H4 (cell line): ENCODE measurements at regions not wholly inside any gene's neighbourhood (a gene's known extent, or its start where the extent isn't known, plus 50 kb on each side); places are given as distances from the start of the nearest gene placed in this dataset.

Experiments
- DNase-seq: peaks from one replicate; pipeline ENCODE4 v3.0.0-alpha.2; 2015; ENCODE audit warnings: low spot score

DNA sequence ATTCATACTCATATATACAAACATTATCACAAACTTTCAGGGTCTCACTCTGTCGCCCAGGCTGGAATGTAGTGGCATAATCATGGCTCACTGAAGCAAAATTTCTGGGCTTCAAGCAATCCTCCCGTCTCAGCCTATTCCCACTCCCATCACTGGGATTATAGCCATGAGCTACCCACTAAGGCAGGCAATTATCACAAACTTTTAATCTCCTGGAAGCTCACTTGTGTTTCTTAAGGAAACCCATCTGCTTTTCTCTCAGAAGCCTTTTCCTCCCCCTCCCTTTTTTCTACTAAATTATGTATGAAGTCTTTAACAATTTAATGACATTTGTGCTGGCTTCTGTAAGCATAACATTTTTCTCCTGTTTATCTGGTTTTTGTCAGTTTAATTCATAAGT, 170.5 kb downstream of the AREG start:
- no peak for DNase-seq

DNA sequence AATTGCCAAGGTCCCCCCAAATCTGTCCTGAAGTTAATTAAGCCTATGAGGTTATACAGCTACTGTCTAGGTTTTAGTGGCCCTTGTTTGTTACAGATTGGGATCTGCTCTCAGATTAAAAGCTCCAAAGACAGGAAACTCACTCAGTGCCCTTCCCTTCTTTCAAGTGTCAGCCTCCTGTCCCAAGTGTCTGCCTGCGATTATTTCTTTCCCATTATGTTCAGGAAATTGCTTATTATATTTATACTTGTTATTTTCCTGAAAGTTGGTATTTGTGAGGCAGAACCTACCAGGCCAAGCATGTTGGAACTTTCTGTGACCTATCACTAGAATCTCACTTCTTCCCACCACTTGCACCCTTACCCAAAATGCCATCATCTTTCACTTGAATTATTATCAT, 173.2 kb downstream of the AREG start:
- DNase-seq = no peak

DNA sequence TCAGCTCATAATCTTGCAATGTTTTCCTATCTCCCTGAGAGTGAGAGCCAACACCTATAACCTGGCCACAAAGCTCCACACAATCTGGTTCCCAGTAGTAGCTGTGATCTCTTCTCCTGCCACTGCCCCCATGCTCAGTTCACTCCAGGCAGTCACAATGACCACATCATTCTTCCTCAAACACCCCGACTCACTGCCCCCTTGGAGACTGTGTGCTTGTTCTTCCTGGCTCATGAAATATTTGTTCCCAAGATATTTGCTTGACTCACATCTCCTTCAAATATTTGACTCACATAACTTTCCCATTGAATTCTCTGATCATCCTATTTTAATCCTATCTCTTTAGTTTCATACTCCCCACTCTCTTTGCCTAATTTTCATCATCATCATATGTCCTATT, 173.7 kb downstream of the AREG start:
- no peak for DNase-seq

DNA sequence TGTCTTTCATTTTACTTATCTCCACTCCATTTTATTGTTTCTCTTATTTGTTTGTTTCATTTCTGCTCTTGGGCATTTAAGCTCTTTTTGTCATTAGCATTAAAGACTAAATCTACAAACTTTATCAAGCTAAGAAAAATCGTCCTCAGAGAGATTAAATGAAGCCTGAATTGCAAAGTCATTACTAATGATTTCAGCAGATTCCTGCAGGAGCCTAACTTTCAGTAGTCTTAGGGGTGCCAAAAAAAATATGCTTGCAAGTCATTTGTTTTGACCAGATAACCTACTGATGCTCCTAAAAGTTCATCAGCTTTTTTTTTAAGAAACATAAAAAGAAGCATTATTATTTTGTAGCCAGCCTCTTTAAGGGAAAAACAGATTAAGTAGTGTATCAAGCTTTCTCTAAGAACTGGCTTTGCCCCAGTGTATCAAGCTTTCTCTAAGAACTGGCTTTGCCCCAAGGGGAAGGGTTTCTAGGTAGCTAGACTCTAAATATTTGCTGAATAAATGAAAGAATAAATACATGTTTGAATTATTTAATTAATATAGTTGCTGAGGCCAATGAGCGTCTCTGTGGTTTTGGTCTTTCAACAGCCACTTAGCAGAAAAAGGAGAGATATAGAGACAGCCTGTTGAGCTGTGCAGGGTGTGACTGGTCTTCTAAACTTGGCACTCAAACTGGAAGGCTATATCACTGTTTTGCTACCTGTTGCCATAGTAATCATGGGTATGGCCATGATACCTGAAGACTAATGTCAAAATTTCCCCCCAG, 174.2 kb downstream of the BTC start:
- DNase-seq = no peak

DNA sequence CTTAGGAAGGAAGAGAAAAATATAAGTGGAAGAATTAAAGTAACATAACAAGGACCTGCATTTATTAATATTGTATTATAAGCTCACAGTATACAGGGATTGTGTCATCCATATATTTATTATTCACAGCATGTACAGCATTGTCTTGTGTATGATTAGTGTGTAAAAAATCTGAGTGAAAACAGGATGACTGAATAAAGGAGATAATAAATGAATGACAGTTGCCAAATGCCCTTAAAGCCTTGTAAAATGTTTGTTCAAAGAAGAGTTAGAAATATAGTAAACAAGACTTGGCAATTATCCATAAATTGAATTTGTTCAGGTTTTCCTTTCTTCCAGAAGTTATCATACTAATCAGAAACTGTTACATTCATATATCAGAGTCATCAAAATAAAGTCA, 172.7 kb downstream of the BTC start:
- DNase-seq = no peak

DNA sequence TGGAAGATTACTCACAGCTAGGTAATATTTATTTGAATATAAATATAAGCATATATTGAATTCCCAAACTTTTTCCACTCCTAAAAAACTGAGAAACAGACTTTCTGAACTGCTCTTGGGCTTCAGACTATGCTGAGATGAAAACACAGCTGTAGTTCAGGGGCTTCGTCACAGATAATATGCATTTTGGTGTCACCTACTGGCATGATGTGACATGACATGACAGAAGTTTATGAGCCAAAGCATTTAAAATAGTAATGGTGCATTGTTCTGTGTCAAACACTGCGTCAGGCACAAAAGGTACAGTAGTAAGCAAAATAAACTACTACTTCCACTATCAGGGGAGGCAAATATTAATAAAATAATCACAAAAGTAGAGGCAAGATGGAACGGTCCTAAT, 171.3 kb downstream of the BTC start:
- DNase-seq = peak; percentile 65

DNA sequence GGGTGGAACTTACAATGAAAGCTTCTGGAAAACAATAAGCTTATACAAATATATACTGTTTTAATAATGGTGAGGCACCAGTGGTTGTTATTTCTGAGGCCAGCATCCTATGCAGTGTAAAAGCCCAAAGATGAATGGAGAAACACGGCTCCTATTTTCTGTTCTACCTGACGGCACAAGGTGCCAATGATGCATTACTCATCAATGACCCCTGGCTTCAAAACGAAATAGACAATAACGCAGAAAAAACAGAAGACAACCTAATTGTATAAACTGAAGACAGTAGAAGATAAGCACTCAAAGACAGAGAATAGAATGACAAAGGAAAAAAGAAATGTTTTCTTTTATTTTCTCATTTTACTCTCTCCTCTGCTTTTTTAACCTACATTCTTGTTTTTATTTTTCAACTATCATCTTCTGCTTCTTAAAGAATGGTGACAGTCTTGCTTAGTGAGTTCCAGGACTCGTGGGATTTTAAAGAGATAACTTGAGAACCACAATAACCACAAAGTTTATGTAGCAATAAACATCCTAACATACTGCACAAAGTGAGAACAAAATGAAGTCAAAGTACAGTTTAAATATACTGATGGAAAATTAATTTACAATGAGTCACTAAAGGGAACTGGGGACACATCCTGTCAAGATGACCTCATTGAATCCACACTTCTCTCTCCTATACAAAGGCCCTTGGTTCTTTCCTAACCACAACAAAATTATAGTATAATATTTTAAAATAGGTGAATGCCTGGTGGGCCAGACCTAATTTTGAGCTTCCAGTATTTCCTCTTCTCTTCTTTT, 169.8 kb downstream of the BTC start:
- DNase-seq = peak; percentile 94

DNA sequence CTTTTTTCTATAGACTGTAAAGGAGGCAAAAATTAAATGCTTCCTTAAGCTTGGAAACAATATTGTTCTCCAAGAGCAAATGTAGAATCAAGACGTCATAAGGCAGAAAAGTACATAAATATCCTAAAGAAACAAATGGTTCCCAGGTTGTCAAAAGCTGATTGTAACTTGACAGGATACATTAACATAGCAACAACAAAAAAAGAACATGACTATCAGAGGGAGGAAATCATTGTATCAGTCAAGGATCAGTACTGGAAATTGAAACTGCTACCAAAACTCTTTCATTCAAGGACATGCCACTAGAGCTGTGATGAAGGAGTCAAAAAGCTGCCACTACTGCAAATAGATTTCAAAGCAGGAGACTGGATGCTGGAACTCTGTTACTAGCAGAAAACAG, 168.3 kb downstream of the BTC start:
- no peak for DNase-seq

DNA sequence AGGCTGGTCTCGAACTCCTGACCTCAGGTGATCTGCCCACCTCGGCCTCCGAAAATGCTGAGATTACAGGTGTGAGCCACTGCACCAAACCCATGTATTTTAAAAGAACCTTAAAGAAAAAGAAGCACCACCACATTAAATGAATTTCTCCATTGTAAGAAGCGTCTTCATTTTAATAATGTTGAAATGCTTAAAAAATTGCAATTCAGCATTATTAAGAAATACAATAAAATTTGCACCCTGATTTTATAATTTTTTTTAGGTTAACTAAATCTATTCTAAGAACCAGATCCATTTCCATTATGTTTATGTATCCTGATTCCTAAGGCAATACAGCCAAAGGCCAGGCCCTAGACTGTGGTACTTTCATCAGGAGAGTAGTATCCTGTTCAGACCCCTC, 167.2 kb downstream of the BTC start:
- DNase-seq = no peak

DNA sequence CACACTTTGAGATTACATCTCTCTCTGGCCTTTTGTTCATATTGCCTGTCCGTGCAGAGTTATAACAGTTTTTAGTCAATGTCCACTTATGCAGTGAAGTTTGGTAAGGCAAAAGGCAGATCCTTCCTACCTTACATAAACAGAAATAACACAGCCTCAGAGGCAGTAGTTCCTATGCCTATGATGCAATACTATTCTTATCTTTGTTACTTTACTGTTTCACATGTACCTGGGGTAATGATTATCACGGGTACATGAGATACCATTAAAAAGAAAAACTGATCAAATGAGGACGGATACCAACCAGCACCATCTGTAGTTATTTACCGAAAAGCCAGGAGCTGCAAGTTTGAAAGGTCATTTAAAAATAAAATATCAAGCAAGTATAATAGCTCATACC, 166.8 kb downstream of the BTC start:
- DNase-seq = no peak

DNA sequence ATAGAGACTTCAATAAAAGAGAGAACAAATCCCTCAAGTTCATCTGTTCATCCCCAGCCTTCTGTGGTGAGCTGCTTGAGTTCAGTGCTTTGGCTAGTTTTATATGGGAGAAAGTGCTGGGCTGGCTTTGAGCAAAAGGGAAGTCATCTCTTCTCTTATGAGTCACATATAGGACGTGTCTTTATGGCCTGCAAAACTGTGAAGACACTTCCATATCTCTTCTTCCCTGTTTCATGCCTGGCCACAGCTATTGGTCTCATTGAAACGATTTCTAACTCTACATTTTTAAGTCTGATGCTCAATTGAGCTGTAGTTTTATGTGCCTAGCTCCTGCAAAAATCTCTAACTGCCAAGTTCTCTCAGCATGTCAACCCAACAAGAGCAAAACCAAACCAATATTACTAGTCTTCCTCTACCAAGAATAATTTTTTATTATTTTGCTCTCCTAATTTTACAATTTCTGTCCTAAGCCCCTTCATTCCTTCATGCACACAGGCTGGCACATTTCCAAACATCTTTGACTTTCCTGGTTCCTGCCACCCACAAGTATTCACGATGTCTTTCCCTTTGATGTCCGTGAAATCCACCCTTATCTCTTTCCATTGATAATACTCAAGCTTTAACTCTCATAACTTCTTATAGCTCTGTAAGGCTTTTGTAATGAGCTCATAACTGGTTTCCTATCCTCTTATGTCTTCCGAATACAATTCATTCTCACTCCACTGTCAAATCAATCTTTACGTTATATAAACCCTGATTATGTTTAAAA, 165.3 kb downstream of the BTC start:
- DNase-seq = no peak

DNA sequence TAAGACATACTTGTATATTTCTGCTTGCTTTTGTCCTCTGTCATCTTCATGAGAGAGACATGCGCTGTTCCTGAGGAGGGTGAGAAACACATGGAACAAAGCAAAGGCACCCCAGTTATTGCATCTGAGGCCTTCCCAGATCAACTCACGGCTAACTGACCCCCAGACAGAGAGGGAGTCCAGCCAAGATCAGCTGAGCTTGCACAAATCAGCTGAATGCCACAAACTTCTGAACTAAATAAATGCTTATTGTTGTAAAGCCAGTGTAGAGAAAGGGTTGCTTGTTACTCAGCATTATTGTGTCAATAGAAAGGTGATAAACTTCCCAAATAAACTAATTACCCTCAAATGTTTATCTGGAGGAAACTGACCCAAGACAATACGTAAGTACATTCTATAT, 163.8 kb downstream of the BTC start:
- no peak for DNase-seq

DNA sequence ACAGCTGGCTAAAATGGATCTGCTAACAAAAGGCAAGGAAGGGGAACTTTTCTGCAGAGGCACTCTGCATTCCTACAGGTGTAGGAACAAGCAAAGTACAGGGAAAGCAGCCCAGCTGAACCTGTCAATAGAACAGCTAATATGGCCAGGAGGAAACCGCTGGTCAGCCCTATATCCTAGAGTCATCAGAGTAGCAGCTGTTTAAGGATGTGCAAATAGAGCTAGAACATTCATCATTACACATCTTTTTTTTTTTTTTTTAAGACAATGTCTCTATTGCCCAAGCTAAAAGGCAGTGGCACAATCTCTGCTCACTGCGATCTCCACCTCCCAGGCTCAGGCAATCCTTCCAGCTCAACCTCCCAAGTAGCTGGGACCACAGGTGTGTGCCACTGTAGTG, 163.0 kb downstream of the BTC start:
- DNase-seq = no peak

DNA sequence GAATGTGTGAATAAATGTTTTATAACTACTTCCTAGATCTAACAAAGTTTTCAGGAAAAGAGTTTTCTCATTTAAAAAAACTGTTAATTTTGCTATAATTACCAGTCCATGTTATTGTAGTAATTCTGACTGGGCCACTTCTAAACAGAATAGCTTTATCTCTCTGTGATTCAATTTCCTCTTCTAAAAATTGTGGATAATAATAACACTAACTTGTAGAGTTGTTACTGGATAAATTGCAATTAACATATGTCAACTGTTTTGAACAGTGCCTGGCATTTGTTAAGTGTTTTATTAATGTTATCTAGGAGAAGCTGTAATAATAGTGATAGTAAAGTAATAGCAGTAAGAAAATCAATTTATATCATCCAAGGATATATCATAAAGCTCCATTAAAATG, 162.3 kb downstream of the BTC start:
- no peak for DNase-seq

DNA sequence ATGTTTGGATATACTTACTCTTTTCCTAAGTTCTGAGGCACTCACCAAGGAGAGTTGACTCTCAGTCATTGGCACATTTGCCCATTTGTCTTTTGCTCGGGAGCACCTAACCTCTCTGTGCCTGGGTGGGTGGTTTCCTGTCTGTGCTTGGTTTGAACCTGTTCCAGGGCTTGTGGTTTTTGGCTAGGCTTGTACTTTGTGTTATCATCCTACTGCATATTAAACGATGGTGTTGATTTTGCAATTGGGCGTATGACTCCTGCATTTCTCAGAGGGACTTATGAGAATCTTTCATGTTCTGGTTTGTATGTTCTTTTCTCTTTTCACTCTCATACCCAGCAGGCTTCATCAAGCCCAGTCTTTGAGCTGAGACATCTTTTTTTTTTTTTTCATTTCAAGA, 161.7 kb downstream of the BTC start:
- DNase-seq = peak; percentile 87

DNA sequence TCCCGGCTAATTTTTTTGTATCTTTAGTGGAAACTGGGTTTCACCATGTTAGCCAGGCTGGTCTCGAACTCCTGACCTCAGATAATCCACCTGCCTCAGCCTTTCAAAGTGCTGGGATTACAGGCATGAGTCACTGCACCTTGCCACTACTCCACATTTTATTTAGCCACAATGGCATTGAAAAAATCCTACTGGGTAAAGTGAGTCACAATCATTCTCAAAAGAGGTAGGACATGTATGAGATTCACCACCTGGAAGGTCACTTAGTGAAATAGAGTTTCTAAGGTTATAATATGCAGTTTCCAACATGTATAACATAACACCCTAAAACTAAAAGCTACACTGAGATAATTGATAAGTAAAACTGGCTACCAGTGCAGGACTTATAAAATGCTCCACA, 159.2 kb downstream of the BTC start:
- no peak for DNase-seq

DNA sequence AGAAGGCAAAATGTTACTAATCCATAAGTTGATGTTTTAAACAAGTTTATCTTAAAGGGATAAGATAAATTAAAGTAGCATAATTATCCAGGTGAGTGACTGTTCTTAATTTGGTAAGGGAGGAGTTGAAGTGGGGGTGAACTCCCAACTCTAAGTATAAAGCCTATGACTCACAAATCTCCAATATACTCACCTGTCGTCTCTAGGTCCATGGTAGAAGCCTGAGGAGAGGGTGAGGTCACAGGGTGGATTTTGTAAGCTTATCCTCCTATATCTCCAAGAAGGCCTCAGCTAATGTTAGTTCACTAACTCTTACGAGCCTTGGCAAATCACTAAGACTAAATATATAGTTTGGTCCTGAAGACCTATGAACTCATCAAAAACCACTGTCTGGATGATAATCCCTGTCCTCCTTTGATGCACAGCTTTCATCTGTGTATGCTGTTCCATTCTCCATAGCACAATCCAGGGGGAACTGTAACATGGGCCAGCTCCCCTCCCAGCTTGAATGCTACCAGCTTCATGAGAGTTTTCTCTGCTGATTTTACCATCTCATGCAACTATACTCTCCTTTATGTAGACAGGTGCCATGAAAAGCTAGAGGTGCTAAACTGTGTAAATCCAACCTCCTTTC, 158.7 kb downstream of the BTC start:
- DNase-seq = no peak

DNA sequence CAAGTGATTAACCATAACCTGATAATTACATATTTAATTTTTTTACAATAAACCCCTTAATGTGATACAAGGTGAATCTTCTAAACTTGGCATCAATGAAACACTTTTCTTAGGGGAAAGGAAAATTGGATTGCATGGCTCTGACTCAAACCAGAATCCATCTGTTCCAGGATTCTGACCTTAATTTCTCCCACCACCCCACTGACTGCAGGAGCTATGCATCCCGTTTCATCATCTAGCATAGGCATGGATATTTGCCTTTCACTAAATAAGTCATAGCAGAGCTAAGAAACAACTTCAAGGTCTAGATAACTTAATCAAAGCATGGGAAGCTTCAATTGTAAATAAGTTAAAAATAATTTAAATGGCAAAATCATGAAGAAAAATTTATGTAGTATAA, 156.3 kb downstream of the BTC start:
- DNase-seq = no peak

DNA sequence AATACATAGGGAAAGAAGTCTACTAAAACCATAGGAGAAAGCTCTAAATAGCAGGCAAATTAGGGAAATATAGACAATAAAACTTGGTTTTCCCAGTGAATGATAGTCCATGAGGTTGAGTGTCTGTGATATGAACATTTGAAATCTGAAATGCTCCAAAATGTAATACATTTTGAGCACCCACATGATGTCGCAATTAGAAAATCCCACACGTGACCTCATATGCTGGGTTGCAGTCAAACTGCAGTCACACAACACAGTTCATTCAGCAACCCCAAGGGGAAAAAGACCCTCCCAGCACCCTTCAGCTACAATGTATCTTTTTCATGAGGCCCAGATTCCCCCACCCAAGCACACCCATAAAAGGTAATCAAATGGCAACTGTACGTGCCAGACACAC, 155.6 kb downstream of the BTC start:
- DNase-seq = no peak

DNA sequence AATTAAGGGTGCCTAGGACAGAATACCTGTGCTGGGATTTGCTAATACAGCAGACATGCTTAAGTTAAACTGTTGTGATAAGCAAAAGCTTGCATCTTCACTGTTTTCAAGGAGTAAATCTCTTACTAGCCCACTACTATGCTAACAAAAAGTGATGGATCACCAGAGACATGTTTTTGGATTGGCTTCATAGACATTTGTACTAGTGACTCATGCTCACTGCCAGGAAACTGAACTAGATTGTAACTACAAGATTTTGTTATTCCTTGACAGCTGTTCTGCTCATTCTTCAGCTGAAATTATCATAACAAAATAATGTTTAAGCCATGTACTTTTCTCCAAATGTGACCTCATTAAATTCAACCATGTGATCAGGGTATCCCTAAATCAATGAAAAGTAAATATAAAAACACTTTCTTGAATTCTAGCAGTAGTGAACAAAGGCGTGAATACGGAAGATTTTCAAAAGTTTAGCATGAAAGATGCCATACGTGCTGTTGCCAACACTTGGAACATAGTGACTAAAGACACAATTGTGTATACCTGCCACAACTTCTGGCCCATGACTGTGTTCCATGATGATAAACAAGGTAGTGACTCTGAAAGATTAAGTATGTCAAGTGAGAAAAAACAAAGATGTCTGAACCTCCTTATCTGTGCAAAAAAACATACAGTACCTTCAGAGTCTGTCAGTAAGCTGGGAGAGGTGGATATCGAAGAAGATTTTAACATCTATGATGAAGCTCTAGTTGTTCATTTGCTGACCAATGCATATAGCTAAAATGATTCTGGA, 154.0 kb downstream of the BTC start:
- peak; percentile 19 for DNase-seq

DNA sequence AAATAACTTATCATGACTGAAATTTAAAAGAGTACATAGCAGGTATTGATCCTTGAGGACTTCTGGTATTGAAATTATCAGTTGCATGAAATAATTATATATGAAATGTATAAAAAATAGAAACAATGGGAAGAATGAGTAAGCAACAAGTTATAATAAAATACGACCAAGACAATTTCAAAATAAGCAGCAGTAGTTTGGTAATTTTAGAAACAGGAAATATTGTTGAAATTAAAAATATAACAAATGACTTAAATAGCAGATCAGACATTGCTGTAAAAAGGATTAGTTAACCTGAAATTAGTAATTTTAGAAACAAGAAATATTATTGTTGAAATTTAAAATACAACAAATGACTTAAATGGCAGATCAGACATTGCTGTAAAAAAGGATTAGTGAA, 152.3 kb downstream of the BTC start:
- DNase-seq = no peak
